ENCODE measurements at regions not wholly inside any gene's neighbourhood (a gene's known extent, or its start where the extent isn't known, plus 50 kb on each side); places are given as distances from the start of the nearest gene placed in this dataset.

GRCh38 chr4:124092101-124092500, 620.4 kb downstream of the ANKRD50 start:
- TF ChIP-seq GATA3 (IDR thresholded peaks at IDR 0.05; ENCODE audit: low read depth, low read length) (no peak), GATA2 (IDR thresholded peaks at IDR 0.05; ENCODE audit: low read depth, low read length) (no peak)

Data from SH-SY5Y (cell line).